HG02943 (cell line): ENCODE measurements at regions not wholly inside any gene's neighbourhood (a gene's known extent, or its start where the extent isn't known, plus 50 kb on each side); places are given as distances from the start of the nearest gene placed in this dataset.
"Not testable (repeated sequence)": the region's sequence is repeated elsewhere in the genome, so short reads cannot be mapped to it uniquely, and the experiment has no call there.

Experiments used
- ATAC-seq: cut with Tn5 transposase; IDR thresholded peaks from one replicate; pipeline ENCODE4 v1.9.1; 2021; ENCODE audit warnings: mild to moderate bottlenecking, low read depth, moderate library complexity; ENCODE audit not compliant: unreplicated experiment

- ATAC-seq: no peak
These were observed 1855.5 kb downstream of the MAT2B start for GRCh38 chr5:165360784-165361542.

- ATAC-seq: no peak
These were observed 1864.8 kb downstream of the MAT2B start for GRCh38 chr5:165370233-165370632.

DNA sequence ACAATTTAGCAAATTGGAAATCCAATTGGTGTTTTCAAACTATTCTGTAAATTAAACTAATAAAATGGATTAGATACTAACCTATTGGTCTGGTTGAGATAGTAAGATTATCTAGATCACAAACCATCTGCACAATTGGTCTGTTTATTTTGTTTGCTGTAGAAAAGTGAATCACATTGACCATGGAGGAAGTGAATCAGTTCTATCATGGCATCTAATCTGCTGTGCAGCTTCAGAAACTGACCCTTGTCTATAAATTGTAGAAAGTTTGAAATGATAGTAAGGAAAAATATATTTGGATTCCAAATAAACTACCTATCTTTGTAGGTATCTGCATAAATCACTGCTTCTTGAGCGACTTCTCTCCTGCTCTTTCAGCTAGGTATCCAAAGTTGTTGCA, 1865.4 kb downstream of the MAT2B start:
- no peak for ATAC-seq

- ATAC-seq: no peak
These were observed 1869.8 kb downstream of the MAT2B start for GRCh38 chr5:165375201-165375600.

DNA sequence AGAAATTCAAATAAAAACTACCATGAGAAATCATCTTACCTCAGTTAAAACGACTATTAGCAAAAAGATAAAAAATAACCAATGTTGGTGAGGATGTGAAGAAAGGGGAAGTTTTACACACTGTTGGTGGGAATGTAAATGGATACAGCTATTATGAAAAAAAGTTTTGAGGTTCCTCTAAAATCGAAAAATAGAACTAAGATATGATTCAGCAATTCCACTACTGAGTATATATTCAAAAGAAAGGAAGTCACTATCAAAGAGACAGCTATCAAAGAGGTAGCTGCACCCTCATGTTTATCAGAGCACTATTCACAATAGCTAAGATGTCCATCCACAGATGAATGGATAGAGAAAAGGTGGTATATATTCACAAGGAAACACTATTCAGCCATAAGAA, 1888.4 kb downstream of the MAT2B start:
- no peak for ATAC-seq

DNA sequence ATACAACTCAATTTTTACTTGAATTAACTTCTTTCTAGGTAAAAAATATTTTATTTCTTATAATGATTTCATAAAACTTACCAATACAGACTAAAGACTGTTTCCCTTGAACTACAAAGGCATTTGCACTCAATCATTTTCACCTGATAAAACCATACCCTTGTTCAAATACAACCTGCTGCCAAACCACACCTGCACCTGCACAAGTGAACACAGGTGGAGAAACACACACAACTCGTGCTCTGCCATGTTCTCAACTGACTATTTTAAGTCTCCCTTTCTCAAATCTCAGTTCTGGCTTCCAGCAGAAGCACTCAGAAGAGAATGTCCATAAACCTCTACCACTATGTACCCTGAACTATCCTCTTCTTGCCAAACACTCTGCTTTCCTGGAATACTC, 1892.1 kb downstream of the MAT2B start:
- ATAC-seq: no peak

GRCh38 chr5:165400086-165400485, 1894.7 kb downstream of the MAT2B start:
- ATAC-seq: no peak

- no peak for ATAC-seq
These were observed 1899.5 kb downstream of the MAT2B start for GRCh38 chr5:165404917-165405316.

DNA sequence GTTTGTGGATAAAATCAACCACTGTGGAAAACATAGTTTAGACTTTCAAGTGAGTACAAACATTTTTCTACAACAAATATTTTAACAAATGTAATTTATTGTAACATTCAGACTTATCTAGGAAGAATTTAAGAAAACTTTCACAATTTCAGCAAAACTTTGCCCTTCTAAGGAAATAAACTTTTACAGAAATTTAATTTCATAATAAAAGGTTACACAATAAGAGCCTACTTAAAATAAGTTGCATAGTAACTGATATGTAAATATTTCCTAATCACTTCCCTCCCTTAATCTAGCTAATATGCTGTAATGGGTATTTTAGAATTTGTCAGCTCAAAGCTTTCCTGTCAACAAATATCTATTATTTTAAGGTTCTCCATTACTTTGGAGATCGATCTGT, 1899.9 kb downstream of the MAT2B start:
- no peak for ATAC-seq

GRCh38 chr5:165407352-165407751, 1901.9 kb downstream of the MAT2B start:
- ATAC-seq: no peak

DNA sequence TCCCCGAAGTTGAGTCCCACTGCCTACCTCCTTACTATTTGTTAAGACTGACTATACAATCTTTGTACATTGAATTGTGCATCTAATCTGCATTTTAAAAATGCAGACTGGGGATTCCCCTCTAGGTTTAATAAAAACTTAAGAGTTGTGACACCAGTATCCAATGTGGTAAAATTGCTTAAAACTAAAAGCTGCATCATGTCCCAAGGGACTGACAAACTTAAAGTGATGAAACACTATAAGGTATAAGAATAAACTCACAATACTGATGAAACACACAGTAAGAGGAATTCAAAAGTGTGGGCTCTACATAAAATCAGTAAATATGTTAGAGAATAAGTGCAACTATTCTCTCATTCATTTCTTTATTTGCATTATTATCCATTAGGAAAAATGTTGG, 1905.1 kb downstream of the MAT2B start:
- ATAC-seq: no peak

DNA sequence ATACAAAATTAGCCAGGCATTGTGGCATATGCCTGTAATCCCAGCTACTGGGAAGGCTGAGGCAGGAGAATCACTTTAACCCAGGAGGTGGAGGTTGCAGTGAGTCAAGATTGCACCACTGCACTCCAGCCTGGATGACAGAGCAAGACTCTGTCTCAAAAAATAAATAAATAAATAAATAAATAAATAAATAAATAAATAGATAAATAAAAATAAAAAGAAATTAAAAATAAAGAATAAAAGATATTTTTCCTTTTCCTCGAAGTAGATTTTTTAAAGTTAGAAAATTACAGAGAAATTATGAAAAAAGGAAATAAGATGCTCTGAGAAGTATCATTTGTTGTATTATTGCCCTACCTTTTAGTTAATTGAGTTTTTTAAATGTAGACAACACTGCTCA, 1906.1 kb downstream of the MAT2B start:
- ATAC-seq: not testable (repeated sequence)

- no peak for ATAC-seq
These were observed 1915.1 kb downstream of the MAT2B start for GRCh38 chr5:165420493-165420892.

GRCh38 chr5:165423697-165424299, 1918.4 kb downstream of the MAT2B start:
- no peak for ATAC-seq

GRCh38 chr5:165425594-165425993, 1920.2 kb downstream of the MAT2B start:
- ATAC-seq: no peak

DNA sequence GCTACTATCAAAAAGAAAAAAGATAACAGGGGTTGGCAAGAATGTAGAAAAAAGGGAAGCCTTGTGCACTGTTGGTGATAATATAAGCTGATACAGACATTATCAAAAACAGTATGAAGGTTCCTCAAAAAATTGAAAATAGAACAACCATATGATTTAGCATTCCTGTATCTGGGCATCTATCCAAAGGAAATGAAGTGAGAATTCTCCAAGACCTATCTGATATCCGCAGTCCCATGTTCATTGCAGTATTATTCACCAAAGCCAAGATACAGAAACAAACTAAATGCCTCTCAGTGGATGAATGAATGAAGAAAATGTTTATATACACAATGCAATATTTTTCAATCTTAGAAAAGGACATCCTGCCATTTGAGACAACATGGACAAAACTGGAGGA, 1943.3 kb downstream of the MAT2B start:
- no peak for ATAC-seq

- ATAC-seq: no peak
These were observed 1952.6 kb downstream of the MAT2B start for GRCh38 chr5:165457859-165458481.

DNA sequence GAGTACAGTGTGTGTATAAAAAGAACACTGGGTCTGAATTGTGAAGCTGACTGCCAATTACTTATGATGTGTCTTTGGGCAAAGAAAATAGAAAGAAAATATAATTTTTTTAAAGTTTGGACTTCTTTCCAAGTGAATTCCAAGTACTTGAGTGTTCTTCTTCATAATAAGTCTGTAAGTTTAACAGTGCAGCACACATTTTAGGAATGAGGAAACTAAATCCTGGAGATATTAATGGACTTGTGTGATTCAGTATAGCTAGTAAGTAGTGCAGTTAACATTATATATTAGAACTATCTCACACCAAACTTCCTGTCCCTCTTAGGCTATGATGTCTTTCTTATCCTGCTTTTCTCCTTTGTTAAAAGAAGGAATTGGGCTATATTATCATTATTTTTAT, 1953.8 kb downstream of the MAT2B start:
- no peak for ATAC-seq

GRCh38 chr5:165460911-165461310, 1955.5 kb downstream of the MAT2B start:
- ATAC-seq: no peak

DNA sequence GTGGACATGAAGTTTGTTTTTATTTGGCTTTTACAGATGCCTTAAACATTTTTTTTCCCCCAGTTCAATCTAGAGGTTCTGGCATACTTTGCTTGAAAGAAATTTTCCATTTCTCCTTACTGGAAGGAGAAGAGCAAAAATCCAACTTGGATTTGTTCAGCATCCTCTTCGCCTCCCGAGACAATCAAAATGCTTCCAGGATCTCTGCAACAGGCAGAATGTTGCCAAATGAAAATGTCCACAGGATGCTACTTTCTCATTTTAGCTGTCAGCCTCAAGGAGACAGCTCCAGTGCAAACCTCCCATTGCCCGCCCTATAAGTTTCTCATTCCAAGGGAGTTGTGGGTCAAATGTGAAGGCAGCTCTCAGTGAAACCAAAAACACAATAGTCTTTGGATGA, 1972.1 kb downstream of the MAT2B start:
- no peak for ATAC-seq

DNA sequence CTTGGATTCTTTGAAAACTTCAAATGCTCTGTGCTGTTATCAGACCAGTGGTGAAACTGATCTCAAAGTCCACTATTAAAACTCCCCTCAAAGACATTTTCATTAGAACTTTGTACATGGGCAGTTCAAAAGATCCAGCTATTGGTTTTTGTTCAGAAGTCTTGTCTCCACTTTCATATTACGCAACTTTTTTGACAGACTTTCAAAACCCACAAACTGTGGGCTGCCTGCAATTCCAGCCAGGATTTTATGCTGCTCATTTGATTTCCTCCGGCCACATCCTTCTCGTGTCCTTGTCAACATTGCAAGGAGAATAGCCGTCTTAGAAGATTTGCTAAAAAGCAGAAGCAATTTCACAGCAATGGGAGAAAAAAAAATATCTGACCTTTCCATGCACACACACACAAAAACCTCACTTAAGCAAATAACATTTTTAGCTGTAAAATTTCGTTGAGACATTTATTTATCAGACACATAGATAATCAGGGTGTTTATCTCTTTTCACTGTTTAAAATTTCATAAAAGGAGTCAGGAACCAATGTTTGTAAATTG, 1990.5 kb downstream of the MAT2B start:
- no peak for ATAC-seq

DNA sequence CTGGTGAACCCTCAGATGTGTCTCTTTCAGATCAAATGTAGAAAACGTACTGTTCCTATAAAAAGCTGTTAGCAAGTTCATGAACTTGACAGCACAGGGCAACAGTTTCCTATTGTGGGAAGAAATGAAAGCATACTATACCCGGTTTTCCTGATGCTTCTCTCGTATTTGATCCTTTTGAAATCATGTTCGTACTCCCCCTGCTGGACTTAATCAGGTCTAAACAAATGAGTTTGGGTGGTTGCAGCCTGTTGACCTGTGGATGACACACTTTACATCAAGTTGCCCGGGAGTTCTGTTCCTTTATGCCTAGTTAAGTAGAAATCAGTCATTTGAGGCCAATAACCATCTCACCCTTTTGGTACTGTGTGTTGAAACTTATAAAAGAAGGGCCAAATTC, 1992.3 kb downstream of the MAT2B start:
- ATAC-seq: no peak
